Hematopoietic multipotent progenitor cell (in vitro differentiated cells): ENCODE measurements at regions not wholly inside any gene's neighbourhood (a gene's known extent, or its start where the extent isn't known, plus 50 kb on each side); places are given as distances from the start of the nearest gene placed in this dataset.
"Not testable (repeated sequence)": the region's sequence is repeated elsewhere in the genome, so short reads cannot be mapped to it uniquely, and the experiment has no call there.

Experiments used
- DNase-seq, 3 donors: peaks; one replicate each; pipeline ENCODE4 v3.0.0-alpha.2; 2011 to 2015; ENCODE audit warnings: low read depth in 2 of 3, low spot score in 2 of 3

DNA sequence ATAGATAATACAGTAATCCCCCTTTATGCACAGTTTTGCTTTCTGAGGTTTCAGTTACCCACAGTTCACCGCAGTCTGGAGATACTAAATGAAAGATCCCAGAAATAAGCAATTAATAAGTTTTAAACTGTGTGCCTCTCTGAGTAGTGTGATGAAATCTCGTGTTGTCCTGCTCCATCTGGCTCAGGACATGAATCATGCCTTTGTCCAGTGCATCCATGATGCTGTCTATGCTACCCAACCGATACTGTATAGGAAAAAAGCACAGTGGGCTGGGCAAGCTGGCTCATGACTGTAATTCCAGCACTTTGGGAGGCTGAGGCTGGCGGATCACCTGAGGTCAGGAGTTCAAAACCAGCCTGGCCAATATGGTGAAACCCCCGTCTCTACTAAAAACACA lies 85.0 kb upstream of the SLC2A1 start:
- DNase-seq: no peak

DNA sequence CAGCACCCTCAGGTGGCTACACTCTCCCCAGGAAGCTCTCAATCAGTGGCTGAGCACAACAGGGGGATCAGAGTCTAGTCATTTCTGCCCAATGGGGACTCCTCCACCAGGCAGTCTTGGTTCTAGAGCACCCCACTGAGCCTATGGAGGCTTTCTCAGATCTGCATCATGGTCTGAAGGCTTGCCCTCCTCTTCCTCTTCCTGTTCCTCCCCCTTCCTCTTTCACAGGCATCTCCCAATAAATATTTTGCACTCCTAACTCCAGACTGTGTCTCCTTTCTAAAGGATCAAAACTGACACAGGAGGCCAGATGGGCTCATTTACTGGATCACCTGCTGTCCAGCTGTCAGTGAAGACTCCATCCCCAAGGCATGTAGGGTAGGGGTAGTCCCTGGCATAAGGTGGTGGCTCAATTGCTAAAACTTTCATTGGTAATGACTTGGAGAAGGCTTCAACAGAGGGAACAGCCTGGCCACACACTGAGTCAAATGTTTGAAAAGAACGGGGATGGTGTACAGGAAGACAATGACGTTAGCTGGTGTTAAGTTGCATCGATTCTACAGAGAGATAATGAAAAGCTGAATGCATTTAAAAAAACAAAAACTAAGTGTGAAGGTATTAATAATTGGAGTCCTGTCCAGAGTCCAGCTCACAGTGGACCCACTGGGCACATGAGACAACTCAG lies 84.2 kb upstream of the SLC2A1 start:
- DNase-seq: no peak

DNA sequence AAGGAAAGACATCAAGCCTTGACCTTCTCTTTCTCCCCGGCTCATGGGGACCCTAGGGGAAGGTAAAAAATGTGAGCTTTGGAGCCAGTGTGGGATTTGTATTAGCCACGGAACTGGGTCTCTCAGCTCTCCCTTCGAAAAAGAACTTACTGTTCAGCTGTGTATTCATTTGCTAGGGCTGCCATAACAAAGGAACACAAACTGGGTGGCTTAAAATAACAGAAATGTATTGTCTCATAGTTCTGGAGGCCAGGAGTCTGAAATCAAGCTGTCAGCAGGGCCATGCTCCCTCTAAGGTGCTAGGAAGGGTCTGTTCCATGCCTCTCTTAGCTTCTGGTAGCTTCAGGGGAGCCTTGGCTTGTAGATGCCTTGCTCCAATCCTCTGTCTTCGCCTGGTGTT lies 83.5 kb upstream of the SLC2A1 start:
- no peak for DNase-seq

DNA sequence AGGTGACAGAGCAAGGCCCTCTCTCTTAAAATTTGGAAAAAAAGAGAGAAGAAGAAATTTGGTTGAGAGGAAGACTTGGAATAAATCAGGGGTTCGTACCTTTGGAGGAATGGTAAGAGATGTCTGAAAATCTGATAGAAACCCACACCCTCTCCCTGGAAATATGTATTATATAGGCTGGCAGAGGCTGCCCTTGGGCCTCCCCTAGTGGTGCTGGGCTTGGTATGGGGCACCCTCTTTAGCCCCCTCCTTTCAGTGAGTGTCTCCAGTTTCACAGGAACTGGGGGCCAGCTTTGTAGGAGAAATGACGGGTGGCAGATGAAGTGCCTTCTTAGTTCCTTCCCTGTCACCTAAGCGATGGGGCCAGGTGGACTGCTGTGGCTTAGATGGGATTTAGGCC lies 82.9 kb upstream of the SLC2A1 start:
- DNase-seq: no peak

DNA sequence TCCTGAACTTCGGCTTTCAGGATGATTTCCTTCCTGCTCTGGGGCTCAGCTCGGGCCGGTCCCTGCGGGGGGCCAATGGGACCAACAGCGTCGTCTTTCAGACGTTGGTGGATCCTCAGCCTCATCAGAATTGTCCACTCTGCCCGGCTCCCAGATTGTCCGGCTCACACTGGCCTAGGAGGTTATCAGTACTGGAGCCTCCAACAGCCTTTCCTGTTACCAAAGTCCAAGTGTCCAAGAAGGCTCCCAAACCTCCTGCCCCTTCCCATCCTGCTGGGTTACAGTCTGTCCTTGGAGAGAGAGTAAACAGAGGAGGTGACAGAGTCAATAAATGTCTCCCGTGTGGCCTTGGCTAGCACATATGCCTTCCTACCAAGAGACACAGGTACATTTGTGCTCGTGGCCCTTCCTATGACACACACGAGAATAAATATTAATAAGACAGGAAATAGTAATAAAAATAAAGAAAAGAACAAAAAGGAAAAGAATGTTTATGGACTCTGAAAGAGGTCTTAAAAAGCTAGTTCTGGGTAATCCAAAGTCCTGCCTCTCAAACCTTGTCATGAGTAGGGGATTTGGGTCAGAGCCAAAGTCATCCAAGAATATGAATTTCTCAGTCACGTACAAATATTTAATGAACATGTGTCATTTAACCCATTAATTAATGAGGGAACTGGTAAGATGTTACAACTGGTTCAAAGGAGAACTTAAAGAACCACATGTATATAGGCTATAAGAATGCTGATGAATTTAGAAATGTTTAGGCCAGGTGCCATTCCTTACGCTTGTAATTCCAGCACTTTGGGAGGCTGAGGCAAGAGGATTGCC lies 80.8 kb upstream of the SLC2A1 start:
- no peak for DNase-seq

DNA sequence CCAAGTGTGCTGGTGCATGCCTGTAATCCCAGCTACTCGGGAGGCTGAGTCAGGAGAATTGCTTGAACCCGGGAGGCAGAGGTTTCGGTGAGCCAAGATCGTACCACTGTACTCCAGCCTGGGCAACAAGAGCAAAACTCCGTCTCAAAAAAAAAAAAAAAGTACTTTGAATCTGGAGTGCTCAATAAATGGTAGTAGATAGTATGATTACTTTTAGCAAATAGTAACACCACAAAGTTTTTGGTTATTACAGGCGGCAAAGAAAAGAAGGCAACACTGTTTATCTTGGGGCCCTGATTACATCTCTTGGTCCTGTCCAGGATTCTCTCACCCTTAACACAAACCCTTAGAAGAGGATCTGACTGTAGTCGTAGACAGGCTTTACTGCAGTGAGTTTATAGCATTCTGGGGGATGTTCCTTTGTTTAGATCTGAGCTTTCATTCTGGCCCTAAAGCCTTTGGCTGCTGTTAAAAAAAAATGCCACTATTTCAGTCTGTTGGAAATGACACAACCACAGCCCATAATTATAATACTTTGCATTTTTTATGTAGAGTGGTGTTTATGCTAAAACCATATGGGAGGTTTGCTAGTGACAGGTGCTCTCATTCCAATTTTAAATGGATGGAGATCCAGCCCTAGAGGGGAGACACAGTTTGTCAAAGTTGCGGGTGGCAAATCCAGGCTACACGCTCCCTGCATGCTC lies 79.7 kb upstream of the SLC2A1 start:
- DNase-seq: no peak

DNA sequence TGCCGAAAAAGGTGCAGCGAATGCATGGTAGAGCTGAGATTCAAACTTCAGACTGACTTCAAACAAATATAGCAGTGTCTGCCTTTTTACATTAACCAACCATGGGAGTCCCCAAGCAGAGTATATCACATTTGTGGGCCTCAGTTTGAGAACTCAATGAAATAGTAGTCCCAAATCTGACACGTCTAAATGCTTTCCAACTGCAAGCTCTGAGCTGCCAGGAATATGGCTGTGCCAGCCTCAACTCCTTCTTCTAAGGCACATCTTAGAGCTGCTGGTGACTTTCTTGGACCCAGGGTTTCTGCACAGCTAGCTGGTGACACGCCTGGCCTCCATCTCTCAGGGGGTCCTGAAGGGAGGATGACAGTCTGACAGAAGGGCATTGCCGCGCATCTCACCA lies 78.8 kb upstream of the SLC2A1 start:
- no peak for DNase-seq

DNA sequence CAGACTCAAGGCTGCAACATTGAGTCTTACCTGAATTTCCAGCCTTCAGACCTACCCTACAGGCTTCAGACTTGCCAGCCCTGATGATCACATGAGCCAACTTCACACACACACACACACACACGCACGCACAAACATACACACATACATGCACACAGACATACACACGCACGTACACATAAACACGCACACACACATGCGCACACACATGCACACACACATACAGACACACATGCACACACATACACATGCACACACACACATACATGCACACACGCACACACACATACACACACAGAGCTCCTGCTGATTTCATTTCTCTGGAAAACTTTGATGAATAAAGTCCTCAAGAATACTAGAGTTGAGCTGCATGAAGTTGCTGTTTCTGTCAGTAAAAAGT lies 78.3 kb upstream of the SLC2A1 start:
- DNase-seq: no peak

DNA sequence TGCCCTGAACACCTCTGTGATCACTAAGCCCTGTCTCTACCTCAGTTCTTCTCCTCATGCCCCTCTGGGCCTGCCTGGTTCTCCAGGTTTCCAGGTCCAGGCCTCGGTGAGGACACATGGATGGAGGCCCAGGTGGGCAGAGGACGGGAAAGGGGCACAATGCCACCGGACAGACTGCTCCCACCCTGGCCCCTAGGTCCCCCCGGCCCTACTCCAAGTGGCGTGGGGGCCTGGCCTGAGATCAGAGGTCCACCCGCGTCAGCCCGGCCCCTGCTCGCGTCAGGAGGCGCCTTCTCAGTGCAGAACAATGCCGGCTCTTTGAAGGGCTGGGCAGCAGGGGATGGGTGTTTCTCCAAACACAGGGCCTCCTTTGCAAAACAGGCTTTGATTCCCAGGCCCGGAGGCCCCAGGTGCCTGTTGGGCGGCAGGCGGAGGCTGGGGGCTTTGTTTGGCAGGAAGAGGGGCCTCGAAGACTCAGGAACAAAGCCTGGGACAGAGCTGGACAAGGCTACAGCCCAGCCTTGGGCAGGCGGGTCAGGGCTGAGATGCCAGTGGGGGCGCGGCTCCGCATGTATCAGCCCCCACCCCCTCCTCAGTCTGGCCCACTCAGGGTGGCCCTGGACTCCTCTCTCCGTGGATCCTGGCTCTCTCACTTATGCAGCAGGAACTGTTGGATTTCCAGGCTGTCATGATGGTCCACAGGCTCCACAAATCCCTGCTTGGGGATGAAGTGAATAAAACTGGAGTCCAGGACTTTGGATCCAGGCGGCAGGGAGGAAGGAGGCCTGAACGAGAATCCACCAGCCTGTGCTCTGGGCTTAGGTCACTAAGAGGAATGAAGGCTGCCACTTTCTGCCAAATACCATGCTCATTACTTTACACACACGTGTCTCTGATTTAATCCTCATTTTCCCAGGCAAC lies 77.4 kb upstream of the SLC2A1 start:
- DNase-seq: no peak

DNA sequence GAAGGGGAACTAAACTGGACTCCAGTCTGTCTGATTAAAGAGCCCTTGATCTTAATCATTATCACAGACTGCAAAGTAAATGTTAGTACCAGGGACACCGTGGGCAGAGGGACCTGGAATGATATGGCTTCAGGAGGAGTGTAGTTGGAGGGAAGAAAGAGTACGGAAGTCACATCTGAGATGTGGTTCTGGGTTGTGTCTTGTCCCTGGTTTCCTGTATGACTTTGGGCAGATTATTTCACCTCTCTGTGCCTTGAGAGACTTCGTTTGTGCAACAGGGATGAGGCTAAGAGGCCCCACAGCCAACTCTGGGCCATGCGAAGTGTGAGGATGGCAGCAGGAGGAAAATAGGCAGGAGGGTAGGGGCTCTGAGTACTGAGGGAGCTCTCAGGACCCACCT lies 76.1 kb upstream of the SLC2A1 start:
- DNase-seq: no peak

DNA sequence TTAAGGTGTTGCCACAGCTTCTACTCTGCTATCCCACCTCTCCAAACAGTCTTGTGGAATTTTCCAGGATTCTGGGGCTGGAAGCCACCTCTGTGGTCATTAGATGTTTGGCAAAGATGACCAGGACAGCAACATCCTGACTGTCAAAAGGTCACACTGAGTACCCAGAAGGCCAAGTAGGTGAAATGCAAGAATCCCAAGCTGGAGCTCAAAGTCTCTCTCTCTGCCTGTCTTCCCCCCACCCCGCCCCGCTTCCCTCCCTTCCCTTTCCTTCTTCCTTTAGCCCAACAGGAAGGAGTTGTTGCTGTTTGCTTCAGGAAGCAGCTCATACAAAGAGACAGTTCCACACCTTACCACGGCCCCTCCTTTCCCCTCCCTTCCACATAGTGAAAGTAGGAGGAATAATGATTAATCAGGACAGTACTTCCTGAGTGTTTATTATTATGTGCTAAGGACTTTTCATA lies 75.6 kb upstream of the SLC2A1 start:
- DNase-seq: no peak

DNA sequence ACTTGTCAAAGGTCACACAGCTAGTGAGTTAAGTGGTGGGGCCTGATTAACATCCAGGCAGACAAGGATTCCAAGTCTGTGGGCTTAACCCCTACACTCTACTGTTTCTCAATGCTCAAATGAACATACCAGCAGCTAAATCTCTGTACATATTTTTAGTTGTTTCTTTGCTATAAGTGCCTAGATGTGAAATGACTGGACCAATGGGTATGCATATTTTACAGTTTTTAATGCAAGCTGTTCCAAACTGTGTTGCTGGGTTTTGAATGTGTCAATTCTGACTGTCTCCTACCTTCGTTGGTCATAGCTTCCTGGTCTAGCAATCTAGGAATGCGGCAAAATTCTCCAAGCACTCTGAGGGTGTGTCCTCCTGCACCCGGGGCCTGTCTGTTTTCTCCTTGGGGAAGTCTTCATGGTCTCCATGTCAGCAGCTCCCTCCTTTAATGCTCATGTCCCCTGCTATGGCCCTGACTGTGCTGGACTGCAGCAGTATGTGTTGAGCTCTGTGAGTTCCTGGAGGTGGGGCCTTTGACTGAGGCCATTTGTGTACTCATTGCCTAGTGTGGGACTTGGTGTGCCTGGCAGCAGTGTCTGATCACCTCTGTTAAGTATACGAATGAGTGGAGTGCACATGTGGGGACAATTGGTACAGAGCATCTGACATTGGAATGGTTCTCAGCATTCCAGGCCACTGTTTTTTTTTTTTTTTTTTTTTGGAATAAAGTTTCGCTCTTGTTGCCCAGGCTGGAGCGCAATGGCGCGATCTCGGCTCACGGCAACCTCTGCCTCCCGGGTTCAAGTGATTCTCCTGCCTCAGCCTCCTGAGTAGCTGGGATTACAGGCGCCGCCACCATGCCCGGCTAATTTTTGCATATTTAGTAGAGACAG lies 72.9 kb upstream of the SLC2A1 start:
- no peak for DNase-seq

DNA sequence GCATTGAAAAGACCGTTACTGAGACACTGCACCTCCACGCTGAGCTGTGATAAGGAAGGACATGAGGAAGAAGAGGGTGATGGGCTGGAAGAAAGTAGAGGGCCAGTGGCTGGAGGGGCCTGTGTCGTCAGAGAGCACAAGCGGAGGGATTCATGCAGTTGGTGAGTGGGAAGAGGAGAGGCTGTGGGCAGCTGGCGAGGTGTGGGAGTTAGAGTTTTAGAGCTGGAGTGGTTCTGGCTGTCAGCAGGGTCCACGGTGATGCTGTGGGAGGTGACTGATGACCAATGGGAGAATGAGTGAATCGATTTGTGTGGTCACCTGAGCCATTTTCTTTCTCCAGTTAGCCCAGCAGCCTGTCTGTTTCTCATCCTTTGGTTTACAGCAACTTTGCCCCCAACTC lies 66.2 kb upstream of the SLC2A1 start:
- DNase-seq: no peak

DNA sequence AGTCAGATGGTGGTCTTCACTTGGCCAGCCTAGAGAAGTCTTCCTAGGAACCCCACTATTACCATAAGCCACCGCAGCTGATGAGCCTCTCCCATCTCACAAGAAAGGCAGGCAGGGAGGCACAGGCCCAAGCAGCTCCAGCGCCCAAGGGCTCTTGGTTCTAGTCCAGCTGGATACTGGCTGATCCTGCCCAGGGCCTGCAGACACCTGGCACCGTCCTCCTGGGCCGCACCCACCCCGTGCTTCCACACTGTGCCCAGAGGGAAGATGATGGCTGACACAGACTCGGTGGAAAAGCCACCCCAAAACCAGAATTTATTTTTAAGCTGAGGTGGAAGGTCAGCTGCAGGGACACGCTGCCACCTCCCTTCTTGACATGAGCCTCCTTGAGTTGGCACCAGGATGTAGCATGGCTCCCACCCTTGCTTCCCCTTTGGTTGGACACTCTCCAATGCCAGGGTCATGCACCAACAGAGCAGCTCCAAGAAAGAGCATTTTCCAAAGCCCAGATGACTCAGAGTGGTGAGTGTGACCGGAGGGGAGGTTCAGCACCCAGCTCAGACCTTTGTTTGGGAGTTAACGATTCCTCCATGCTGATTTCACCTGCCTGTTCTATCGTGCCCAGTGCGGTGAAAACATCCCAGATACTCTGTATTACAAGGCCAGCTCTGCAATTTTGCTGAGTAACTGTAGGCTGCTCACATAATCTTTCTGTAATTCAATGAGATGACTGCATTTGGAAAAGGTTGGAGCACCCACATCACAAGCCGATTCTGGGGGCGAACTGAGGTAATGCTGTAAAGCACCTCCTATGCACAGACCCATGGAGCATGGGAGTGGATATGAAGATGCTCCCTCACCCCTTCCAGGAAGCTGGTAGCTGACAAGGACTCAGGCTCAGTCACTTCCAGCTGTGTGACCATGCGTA lies 63.1 kb upstream of the SLC2A1 start:
- DNase-seq: no peak

DNA sequence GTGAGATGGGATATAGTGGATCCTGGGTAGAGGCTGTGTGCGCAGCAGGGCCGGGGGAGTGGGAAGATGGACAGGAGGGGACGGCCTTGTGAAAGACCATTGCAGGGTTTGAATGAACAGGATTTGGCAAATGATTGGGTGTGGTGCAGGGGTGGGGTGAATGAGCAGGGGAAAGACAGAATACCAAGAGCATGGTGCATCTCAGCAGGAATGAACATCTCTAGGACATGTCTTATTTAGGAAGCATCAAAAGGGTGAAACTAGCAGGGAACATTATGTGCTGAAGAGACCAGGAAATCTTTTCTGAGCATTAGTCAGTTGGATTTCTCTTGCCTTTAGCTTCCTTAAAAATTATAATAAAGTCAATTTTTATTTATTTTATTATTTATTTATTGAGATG lies 60.6 kb upstream of the SLC2A1 start:
- no peak for DNase-seq

DNA sequence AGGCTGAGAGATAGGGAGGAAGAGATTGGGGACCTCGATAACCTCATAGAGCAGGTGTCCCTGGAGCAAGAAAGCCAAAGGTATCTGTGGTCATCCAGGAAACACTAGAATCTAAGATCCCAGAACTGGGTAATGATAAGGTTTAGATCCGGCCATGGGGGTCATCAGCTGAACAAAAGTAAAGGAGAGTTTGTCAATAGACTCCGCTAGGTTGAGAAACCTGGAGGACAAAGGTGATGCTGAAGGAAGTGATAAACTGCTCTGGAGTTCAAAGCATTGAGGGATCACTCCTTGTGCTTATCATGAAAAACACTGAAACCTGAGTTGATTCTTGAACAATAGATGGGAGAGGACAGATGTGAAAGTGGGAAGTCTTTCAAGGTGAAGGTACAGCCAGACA lies 59.5 kb upstream of the SLC2A1 start:
- no peak for DNase-seq

DNA sequence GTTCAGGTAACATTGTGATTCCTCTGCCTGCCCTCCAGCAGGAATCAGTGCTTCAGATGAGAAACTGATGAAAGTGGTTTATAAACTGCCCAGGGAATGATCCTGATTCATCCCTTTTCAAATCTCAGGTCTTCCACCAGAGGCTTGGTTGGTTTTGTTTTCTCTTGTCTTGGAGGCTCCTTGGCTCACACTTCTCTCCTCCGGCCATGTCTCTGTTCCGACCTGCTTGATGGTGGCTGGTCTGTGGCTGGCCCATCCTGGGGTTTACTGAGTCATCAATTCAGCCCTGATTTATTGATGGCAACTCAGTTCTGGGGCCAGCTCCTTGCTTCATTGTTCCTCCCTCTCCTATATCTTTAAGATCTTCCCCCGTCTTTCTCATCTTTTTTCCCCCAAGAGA lies 56.6 kb upstream of the SLC2A1 start:
- no peak for DNase-seq

DNA sequence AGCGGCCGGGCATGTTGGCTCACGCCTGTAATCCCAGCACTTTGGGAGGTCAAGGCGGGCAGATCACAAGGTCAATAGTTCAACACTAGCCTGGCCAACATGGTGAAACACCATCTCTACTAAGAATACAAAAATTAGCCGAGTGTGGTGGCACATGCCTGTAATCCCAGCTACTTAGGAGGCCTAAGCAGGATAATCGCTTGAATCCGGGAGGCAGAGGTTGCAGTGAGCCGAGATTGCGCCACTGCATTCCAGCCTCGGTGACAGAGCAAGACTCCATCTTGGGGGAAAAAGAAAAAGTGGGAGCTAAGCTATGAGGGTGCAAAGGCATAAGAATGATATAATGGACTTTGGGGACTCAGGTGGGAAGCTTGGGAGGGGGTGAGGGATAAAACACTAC lies 55.9 kb upstream of the SLC2A1 start:
- not testable (repeated sequence) for DNase-seq

DNA sequence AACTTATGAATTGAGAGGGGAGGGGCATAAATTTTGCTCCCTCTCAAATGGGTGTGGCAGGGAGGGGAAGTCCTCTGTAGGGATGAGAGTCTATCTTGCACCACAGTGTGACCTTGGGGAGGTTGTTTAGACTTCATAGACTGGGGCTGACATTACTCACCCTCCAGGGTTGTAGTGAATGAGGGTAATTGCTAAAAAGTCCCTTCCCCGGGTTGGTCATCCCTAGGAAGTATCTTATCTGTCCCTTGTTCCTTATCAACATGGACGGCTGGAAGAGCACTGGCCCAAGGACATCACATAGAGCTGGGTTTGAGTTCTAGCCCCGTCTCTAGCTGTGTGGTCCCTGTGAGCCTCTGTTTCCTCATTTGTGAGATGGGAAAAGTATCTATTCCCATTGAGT lies 52.4 kb upstream of the SLC2A1 start:
- DNase-seq: no peak
